Endothelial cell (in vitro differentiated cells): ENCODE measurements at regions not wholly inside any gene's neighbourhood (a gene's known extent, or its start where the extent isn't known, plus 50 kb on each side); places are given as distances from the start of the nearest gene placed in this dataset.
"Not testable (repeated sequence)": the region's sequence is repeated elsewhere in the genome, so short reads cannot be mapped to it uniquely, and the experiment has no call there.

Experiments
- DNase-seq: peaks from one replicate; pipeline ENCODE4 v3.0.0; 2021; ENCODE audit warnings: low spot score
- H3K27ac Mint-ChIP-seq: one replicate; pipeline ENCODE4 v1.8.0; 2021; ENCODE audit warnings: mixed read lengths, inconsistent platforms; ENCODE audit not compliant: unreplicated experiment
- H3K27me3 Mint-ChIP-seq: one replicate; pipeline ENCODE4 v1.8.0; 2021; ENCODE audit warnings: mild to moderate bottlenecking, moderate library complexity, mixed read lengths, inconsistent platforms; ENCODE audit not compliant: unreplicated experiment
- H3K36me3 Mint-ChIP-seq: one replicate; pipeline ENCODE4 v1.8.0; 2021; ENCODE audit warnings: mild to moderate bottlenecking, low read depth, mixed read lengths, inconsistent platforms; ENCODE audit not compliant: unreplicated experiment
- H3K4me1 Mint-ChIP-seq: one replicate; pipeline ENCODE4 v1.8.0; 2021; ENCODE audit warnings: mild to moderate bottlenecking, mixed read lengths, inconsistent platforms; ENCODE audit not compliant: unreplicated experiment
- H3K4me3 Mint-ChIP-seq: one replicate; pipeline ENCODE4 v1.8.0; 2021; ENCODE audit warnings: mild to moderate bottlenecking, mixed read lengths, inconsistent platforms; ENCODE audit not compliant: unreplicated experiment
- H3K9me3 Mint-ChIP-seq: one replicate; pipeline ENCODE4 v1.8.0; 2021; ENCODE audit warnings: mixed read lengths, inconsistent platforms; ENCODE audit not compliant: unreplicated experiment
- CTCF ChIP-seq: fragments of 200-600 bp; sonication (generic); IDR thresholded peaks from one replicate; pipeline ENCODE4 v1.5.0; 2021; ENCODE audit warnings: antibody characterized with exemption; ENCODE audit not compliant: unreplicated experiment

GRCh38 chr4:30024526-30024925, 695.6 kb upstream of the PCDH7 start:
- H3K36me3 Mint-ChIP-seq, result no peaks in the 10 kb centered on the region
- H3K27ac Mint-ChIP-seq, result no peak overlapping the region
- H3K9me3 Mint-ChIP-seq, result no peaks in the 10 kb centered on the region
- H3K4me3 Mint-ChIP-seq, result no peak overlapping the region
- no peak for TF ChIP-seq CTCF
- no peaks in the 10 kb centered on the region for H3K4me1 Mint-ChIP-seq
- no peaks in the 10 kb centered on the region for H3K27me3 Mint-ChIP-seq
- no peak for DNase-seq

GRCh38 chr4:30028826-30029225, 691.3 kb upstream of the PCDH7 start:
- Mint-ChIP-seq H3K9me3 (no peaks in the 10 kb centered on the region), H3K4me1 (no peaks in the 10 kb centered on the region), H3K27ac (no peak overlapping the region), H3K4me3 (no peak overlapping the region), H3K36me3 (no peaks in the 10 kb centered on the region), H3K27me3 (no peaks in the 10 kb centered on the region)
- TF ChIP-seq CTCF, result no peak
- no peak for DNase-seq

DNA sequence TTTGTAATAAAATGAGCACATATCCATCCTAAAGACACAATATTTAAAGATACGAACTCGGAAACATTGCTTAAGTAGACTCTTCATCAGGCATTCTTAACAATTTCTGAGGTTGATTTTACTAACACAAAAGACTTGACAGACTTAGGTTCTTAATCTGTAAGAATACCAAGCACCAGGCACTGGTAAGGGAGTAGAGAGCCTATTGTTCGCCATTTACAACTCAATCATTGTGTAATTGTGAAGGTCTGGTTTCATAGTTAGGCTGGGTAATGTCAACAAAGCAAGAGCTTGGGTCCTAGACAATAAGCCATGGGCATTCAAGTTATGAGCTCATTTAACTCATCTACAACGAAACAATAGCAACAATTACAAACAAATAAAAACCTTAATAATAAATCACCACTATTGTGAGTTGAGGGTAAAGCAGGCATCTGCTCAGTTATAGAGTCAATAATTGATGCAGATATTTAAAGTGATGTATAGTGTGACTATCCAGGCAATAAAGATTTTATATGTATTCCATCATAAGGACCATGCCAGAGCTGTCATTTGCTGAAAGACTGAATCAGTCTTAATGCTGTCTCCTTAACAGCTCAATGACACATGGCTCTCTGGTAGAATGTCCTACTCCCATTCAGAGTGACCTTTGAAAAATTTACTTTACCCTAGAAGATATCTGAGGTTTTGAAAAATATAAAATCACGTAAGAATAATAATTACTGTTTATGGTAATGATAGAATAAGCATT, 664.0 kb upstream of the PCDH7 start:
- no peaks in the 10 kb centered on the region for H3K9me3 Mint-ChIP-seq
- H3K27ac Mint-ChIP-seq, result no peak overlapping the region
- no peaks in the 10 kb centered on the region for H3K36me3 Mint-ChIP-seq
- TF ChIP-seq CTCF, result no peak
- H3K27me3 Mint-ChIP-seq, result no peaks in the 10 kb centered on the region
- DNase-seq, result no peak
- no peaks in the 10 kb centered on the region for H3K4me1 Mint-ChIP-seq
- no peak overlapping the region for H3K4me3 Mint-ChIP-seq

DNA sequence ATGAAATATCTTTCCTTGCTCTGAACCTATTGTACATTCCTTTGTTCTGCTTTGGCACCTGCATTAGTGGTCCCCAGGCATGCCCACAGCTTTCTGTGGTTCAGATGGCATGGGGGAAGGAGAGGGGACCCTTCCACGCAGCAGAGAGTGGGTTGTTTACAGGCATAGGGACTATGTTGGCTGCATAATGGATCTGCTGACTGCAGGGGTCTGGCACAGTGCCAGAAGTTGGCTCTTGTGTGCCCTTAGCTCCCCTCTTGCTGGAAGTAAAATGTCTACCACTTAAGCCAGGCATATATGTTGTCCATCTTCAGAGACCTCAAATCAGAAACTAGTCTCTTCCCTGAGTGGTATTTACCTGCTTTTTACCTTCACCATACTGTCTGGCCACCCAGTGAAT, 651.9 kb upstream of the PCDH7 start:
- H3K4me3 Mint-ChIP-seq, result no peak overlapping the region
- no peaks in the 10 kb centered on the region for H3K27me3 Mint-ChIP-seq
- no peaks in the 10 kb centered on the region for H3K9me3 Mint-ChIP-seq
- DNase-seq, result no peak
- no peaks in the 10 kb centered on the region for H3K36me3 Mint-ChIP-seq
- no peak overlapping the region for H3K27ac Mint-ChIP-seq
- no peaks in the 10 kb centered on the region for H3K4me1 Mint-ChIP-seq
- no peak for TF ChIP-seq CTCF

GRCh38 chr4:30073011-30073710, 647.0 kb upstream of the PCDH7 start:
- no peaks in the 10 kb centered on the region for H3K9me3 Mint-ChIP-seq
- no peaks in the 10 kb centered on the region for H3K36me3 Mint-ChIP-seq
- no peak overlapping the region for H3K27ac Mint-ChIP-seq
- H3K4me1 Mint-ChIP-seq, result no peaks in the 10 kb centered on the region
- no peak for TF ChIP-seq CTCF
- DNase-seq, result no peak
- H3K27me3 Mint-ChIP-seq, result no peaks in the 10 kb centered on the region
- H3K4me3 Mint-ChIP-seq, result no peak overlapping the region

DNA sequence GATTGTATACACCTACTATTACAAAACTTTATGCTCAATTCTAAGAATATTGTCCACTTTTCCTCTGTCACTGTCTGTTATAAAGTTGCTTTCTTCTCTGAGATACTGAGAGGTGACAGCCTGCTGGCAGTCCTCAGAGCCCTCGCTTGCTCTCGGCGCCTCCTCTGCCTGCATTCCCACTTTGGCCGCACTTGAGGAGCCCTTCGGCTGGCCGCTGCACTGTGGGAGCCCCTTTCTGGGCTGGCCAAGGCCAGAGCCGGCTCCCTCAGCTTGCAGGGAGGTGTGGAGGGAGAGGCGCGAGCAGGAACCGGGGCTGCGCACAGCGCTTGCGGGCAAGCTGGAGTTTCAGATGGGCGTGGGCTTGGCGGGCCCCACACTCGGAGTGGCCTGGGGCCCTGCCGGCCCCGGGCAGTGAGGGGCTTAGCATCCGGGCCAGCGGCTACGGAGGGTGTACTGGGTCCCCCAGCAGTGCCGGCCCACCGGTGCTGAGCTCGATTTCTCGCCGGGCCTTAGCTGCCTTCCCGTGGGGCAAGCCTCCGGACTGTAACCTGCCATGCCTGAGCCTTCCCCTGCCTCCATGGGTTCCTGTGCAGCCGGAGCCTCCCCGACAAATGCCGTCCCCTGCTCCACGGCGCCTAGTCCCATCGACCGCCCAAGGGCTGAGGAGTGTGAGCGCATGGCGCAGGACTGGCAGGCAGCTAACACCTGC, 627.6 kb upstream of the PCDH7 start:
- H3K27me3 Mint-ChIP-seq, DNase-seq, H3K27ac Mint-ChIP-seq, H3K36me3 Mint-ChIP-seq, H3K4me3 Mint-ChIP-seq, H3K9me3 Mint-ChIP-seq, H3K4me1 Mint-ChIP-seq: not testable (repeated sequence)
